B cell (primary cell): ENCODE measurements at regions not wholly inside any gene's neighbourhood (a gene's known extent, or its start where the extent isn't known, plus 50 kb on each side); places are given as distances from the start of the nearest gene placed in this dataset.

Experiments
- ATAC-seq: fragments of 200-7000 bp; cut with Tn5 transposase; one replicate; pipeline ENCODE4 v1.10.0; 2021; ENCODE audit warnings: low read depth, mild to moderate bottlenecking, moderate number of reproducible peaks, moderate library complexity
- CTCF ChIA-PET: fragments of 350-600 bp; sonication (Branson Sonifier 250); formaldehyde crosslinking; loops from one replicate; lab custom pipeline; 2021; ENCODE audit warnings: antibody characterized with exemption, inconsistent platforms; lab: Charles Lee
- POLR2A ChIA-PET: fragments of 350-600 bp; sonication (Branson Sonifier 250); formaldehyde crosslinking; loops from one replicate; lab custom pipeline; 2021; ENCODE audit warnings: antibody characterized with exemption; lab: Charles Lee
- DNase-seq: peaks from one replicate; pipeline ENCODE4 v3.0.0; 2013
- H2AFZ ChIP-seq: 2 replicates; pipeline ENCODE4 v1.6.1; 2012; ENCODE audit warnings: mild to moderate bottlenecking, low read depth, low read length; ENCODE audit not compliant: insufficient read depth, poor library complexity, severe bottlenecking
- H3K27ac ChIP-seq, 2 donors: 1 replicate in 1 of 2; 2 replicates in 1 of 2; pipeline ENCODE4 v1.5.1; 2012 to 2013; ENCODE audit warnings: low read length in 2 of 2, mild to moderate bottlenecking in 2 of 2, moderate library complexity in 1 of 2
- H3K27me3 ChIP-seq, 4 experiments: fragments of 200-600 bp in 1 of 4; sonication (generic) in 1 of 4; replicated peaks in 1 of 4; 1 replicate in 2 of 4; 2 replicates in 2 of 4; pipeline versions ENCODE4 v1.6.1 to v1.7.0; 2013 to 2016; ENCODE audit warnings: low read length in 3 of 4, mild to moderate bottlenecking in 2 of 4, mixed read lengths in 1 of 4, moderate library complexity in 1 of 4; ENCODE audit not compliant: insufficient read depth in 4 of 4, control insufficient read depth in 3 of 4; ENCODE audit errors: control extremely low read depth in 1 of 4
- H3K36me3 ChIP-seq, 2 experiments: replicated peaks in 1 of 2; 1 replicate in 1 of 2; 2 replicates in 1 of 2; pipeline versions ENCODE4 v1.6.1 to v1.7.1; 2013; ENCODE audit warnings: low read length in 1 of 2; ENCODE audit not compliant: insufficient read depth in 2 of 2, control insufficient read depth in 1 of 2; ENCODE audit errors: control extremely low read depth in 1 of 2, extremely low read depth in 1 of 2
- H3K4me1 ChIP-seq, 2 donors: fragments of 200-600 bp in 1 of 2; sonication (generic) in 1 of 2; 1 replicate in 1 of 2; 2 replicates in 1 of 2; pipeline versions ENCODE4 v1.5.1 to v1.6.1; 2013 to 2017; ENCODE audit warnings: low read length in 2 of 2; ENCODE audit not compliant: control insufficient read depth in 2 of 2, insufficient read depth in 2 of 2
- H3K4me2 ChIP-seq: replicated peaks from 2 replicates; pipeline ENCODE3; 2012; ENCODE audit warnings: mild to moderate bottlenecking, low read depth, low read length; ENCODE audit not compliant: poor library complexity, severe bottlenecking
- H3K4me3 ChIP-seq, 5 experiments: fragments of 200-600 bp in 1 of 5; sonication (generic) in 1 of 5; 1 replicate in 3 of 5; 2 replicates in 2 of 5; pipeline versions ENCODE4 v1.5.1 to v1.7.0; 2011 to 2016; ENCODE audit warnings: low read length in 4 of 5, mild to moderate bottlenecking in 4 of 5, low read depth in 2 of 5, control low read depth in 1 of 5, moderate library complexity in 1 of 5; ENCODE audit not compliant: insufficient read depth in 1 of 5; ENCODE audit errors: control extremely low read depth in 1 of 5, extremely low read depth in 1 of 5
- H3K79me2 ChIP-seq: fragments of 200-600 bp; sonication (generic); one replicate; pipeline ENCODE4 v1.6.0; 2016; ENCODE audit warnings: low read length; ENCODE audit not compliant: control insufficient read depth, insufficient read depth
- H3K9ac ChIP-seq: fragments of 200-600 bp; sonication (generic); 2 replicates; pipeline ENCODE4 v1.6.1; 2017; ENCODE audit warnings: mild to moderate bottlenecking, low read length, moderate library complexity
- H3K9me3 ChIP-seq, 3 donors: one replicate each; pipeline versions ENCODE4 v1.6.1 to v1.7.1; 2013; ENCODE audit warnings: low read length in 2 of 3; ENCODE audit not compliant: control insufficient read depth in 2 of 3, insufficient read depth in 1 of 3; ENCODE audit errors: control extremely low read depth in 1 of 3
- H4K20me1 ChIP-seq: 2 replicates; pipeline ENCODE4 v1.6.0; 2012; ENCODE audit warnings: mild to moderate bottlenecking, low read length; ENCODE audit not compliant: insufficient read depth, control insufficient read depth, poor library complexity, severe bottlenecking
- H3K27ac Mint-ChIP-seq: one replicate; pipeline ENCODE4 v1.8.0; 2021; ENCODE audit warnings: mixed read lengths
- H3K27me3 Mint-ChIP-seq: one replicate; pipeline ENCODE4 v1.8.0; 2021; ENCODE audit warnings: mixed read lengths
- H3K4me1 Mint-ChIP-seq: one replicate; pipeline ENCODE4 v1.8.0; 2021; ENCODE audit warnings: mixed read lengths
- H3K4me3 Mint-ChIP-seq: one replicate; pipeline ENCODE4 v1.8.0; 2021; ENCODE audit warnings: mixed read lengths
- H3K9me3 Mint-ChIP-seq: one replicate; pipeline ENCODE4 v1.8.0; 2022; ENCODE audit warnings: mixed read lengths; ENCODE audit not compliant: insufficient read depth
- EZH2 ChIP-seq: IDR thresholded peaks from 2 replicates; pipeline ENCODE4 v1.6.1; 2012; ENCODE audit warnings: borderline replicate concordance, low read depth, mild to moderate bottlenecking, moderate library complexity, low read length; ENCODE audit not compliant: insufficient read depth, poor library complexity, severe bottlenecking
- WGBS: methylation state at CpG from one replicate; pipeline ENCODE4 v1.1.5; 2013; ENCODE audit warnings: missing lambda C conversion rate; ENCODE audit not compliant: insufficient coverage; 5-methylcytosine and 5-hydroxymethylcytosine counted together
- intact Hi-C: fragments of 100-400 bp; cut with micrococcal nuclease; formaldehyde crosslinking; loops from one replicate; pipeline ENCODE4 v1.10.0; 2022
- TF ChIP-seq, protein P1 (sequence below): fragments of 200-600 bp; IDR thresholded peaks from one replicate; pipeline ENCODE4 v1.8.0; 2022; ENCODE audit warnings: antibody characterized with exemption, mild to moderate bottlenecking

DNA sequence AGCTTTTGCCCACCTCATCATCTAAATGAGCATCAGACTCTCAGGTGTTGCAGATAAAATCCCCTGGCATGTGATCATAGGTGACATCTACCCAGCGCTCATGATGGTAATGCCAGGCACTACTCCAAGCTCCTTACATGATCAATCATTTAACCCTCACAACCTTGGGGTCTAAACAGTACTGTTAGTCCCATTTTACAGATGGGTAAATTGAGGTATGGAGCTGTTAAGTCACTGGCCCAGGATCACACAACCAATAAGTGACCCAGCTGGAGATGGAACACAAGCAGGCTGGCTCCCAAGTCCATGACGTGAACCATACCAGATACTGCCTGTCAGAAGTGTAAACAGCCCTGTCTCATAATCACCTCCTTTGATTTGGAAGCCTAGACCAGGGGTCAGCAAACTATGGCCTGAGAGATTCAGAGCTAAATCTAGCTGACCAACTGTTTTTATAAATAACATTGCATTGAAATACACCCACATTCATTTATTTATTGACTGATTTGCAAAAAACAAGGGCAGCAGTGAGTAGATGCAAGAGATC lies 79.2 kb downstream of the UNC5CL start:
- no peak overlapping the region for H3K27ac ChIP-seq
- CTCF ChIA-PET, result no interaction called here
- POLR2A ChIA-PET, result no interaction called here
- no peak overlapping the region for H3K4me3 ChIP-seq
- H3K9me3 Mint-ChIP-seq, result no peaks in the 10 kb centered on the region
- TF ChIP-seq, protein P1, sequence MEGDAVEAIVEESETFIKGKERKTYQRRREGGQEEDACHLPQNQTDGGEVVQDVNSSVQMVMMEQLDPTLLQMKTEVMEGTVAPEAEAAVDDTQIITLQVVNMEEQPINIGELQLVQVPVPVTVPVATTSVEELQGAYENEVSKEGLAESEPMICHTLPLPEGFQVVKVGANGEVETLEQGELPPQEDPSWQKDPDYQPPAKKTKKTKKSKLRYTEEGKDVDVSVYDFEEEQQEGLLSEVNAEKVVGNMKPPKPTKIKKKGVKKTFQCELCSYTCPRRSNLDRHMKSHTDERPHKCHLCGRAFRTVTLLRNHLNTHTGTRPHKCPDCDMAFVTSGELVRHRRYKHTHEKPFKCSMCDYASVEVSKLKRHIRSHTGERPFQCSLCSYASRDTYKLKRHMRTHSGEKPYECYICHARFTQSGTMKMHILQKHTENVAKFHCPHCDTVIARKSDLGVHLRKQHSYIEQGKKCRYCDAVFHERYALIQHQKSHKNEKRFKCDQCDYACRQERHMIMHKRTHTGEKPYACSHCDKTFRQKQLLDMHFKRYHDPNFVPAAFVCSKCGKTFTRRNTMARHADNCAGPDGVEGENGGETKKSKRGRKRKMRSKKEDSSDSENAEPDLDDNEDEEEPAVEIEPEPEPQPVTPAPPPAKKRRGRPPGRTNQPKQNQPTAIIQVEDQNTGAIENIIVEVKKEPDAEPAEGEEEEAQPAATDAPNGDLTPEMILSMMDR, result no peak
- TF ChIP-seq EZH2, result no peak
- no peak overlapping the region for H3K9ac ChIP-seq
- no peak for ATAC-seq
- H3K4me2 ChIP-seq, result no peak overlapping the region
- no peaks in the 10 kb centered on the region for H3K36me3 ChIP-seq
- H3K27me3 ChIP-seq, result peaks cover 0 to 2% (median 0%) of the 10 kb centered on the region in 4 experiments
- no peaks in the 10 kb centered on the region for H3K4me1 ChIP-seq
- peaks cover 14% of the 10 kb centered on the region for H3K27me3 Mint-ChIP-seq
- H2AFZ ChIP-seq, result no peak overlapping the region
- DNase-seq, result no peak
- no peaks in the 10 kb centered on the region for H4K20me1 ChIP-seq
- no peaks in the 10 kb centered on the region for H3K9me3 ChIP-seq
- H3K4me1 Mint-ChIP-seq, result no peaks in the 10 kb centered on the region
- no peaks in the 10 kb centered on the region for H3K79me2 ChIP-seq
- H3K27ac Mint-ChIP-seq, result no peak overlapping the region
- intact Hi-C loops, result no loop called here
- H3K4me3 Mint-ChIP-seq, result no peak overlapping the region
- 95% methylated on average over 2 of the region's 2 CpGs for WGBS

DNA sequence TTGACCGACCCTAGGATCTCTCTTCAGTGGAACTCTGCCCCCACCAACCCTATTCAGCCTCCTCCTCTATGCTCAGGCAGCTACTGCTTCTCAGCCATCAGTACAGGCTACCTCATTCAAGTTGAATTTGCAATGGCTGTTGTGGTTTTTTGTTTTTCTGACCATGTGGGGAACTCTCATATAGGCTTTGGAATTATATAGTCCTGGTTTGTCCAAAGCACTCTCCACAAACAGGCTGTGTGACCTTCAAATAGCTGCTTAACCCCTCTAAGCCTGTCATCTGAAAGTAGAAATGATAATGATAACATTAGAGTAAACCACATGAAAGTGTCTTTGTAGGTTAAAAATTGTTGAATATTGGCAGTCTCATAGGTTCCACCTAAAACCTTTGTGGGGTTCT lies 80.3 kb downstream of the UNC5CL start:
- peaks cover 0 to 6% (median 0%) of the 10 kb centered on the region in 4 experiments for H3K27me3 ChIP-seq
- H3K9ac ChIP-seq, result no peak overlapping the region
- H3K9me3 ChIP-seq, result no peaks in the 10 kb centered on the region
- Mint-ChIP-seq H3K4me1 (no peaks in the 10 kb centered on the region), H3K27me3 (peaks cover 14% of the 10 kb centered on the region), H3K4me3 (no peak overlapping the region), H3K27ac (no peak overlapping the region), H3K9me3 (no peaks in the 10 kb centered on the region)
- ChIA-PET POLR2A (no interaction called here), CTCF (no interaction called here)
- no peak overlapping the region for H2AFZ ChIP-seq
- ATAC-seq (no peak), DNase-seq (no peak)
- 67% methylated on average over 1 of the region's 1 CpG for WGBS
- H3K4me1 ChIP-seq, result no peaks in the 10 kb centered on the region
- H4K20me1 ChIP-seq, result no peaks in the 10 kb centered on the region
- no peaks in the 10 kb centered on the region for H3K36me3 ChIP-seq
- no peak overlapping the region for H3K4me2 ChIP-seq
- H3K4me3 ChIP-seq, result no peak overlapping the region
- TF ChIP-seq, protein P1, result no peak
- no peak for TF ChIP-seq EZH2
- no peaks in the 10 kb centered on the region for H3K79me2 ChIP-seq
- H3K27ac ChIP-seq, result no peak overlapping the region
- intact Hi-C loops, result no loop called here
